ENCODE measurements at regions not wholly inside any gene's neighbourhood (a gene's known extent, or its start where the extent isn't known, plus 50 kb on each side); places are given as distances from the start of the nearest gene placed in this dataset.

DNA sequence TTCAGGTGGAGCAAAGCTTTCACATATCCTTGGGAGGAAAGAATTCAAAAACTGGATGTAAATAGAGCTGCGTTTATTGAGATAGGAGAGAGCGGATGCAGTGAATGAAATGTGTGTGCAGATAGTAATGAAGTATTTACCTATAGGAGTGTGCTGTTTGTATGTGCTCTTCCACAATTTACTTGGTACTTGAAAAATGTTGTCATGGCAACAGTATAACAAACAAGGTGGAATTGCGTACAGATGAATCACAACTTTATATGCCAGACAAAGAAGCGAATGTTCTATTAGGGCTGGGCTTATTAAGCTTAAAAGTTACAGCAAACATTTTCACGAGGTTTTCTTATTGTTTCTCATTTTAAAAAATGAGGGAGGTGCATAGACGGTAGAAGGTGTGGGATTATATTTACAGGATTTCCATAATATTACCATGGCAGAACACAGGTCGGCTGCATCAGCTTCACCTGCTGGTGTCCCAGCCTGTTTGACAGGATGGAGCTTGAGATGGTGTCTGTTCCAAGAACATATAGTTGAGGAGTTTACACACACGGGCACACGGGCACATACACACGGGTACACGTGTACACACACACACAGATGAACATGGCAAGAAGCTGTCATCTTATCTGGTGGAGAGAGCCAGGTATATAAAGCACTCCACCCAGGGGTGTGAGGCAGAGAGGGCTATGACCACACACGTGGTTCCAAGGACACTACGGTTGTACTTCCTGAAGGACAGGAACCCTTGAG lies 155.7 kb downstream of the RMI1 start:
- intact Hi-C loops (cut with DNase I), result no loop called here
- Histone ChIP-seq H3K9me3 (ENCODE audit: control insufficient read depth in 2 of 3, insufficient read depth in 1 of 3, low read length in 3 of 3) (no peaks in the 10 kb centered on the region), H3K36me3 (ENCODE audit: control insufficient read depth in 2 of 3, insufficient read depth in 3 of 3, low read length in 3 of 3) (no peaks in the 10 kb centered on the region), H3K27me3 (ENCODE audit: control insufficient read depth, insufficient read depth, low read length) (no peaks in the 10 kb centered on the region), H3K27ac (ENCODE audit: low read depth in 2 of 2, low read length in 2 of 2) (no peak overlapping the region), H3K9ac (ENCODE audit: low read length in 3 of 3) (no peak overlapping the region), H3K4me3 (ENCODE audit: low read length in 3 of 3) (no peak overlapping the region), H3K4me1 (ENCODE audit: control insufficient read depth in 2 of 3, insufficient read depth in 2 of 3, low read depth in 1 of 3, low read length in 3 of 3) (peaks cover 0 to 3% (median 0%) of the 10 kb centered on the region in 3 donors)
- TF ChIP-seq, protein P1, sequence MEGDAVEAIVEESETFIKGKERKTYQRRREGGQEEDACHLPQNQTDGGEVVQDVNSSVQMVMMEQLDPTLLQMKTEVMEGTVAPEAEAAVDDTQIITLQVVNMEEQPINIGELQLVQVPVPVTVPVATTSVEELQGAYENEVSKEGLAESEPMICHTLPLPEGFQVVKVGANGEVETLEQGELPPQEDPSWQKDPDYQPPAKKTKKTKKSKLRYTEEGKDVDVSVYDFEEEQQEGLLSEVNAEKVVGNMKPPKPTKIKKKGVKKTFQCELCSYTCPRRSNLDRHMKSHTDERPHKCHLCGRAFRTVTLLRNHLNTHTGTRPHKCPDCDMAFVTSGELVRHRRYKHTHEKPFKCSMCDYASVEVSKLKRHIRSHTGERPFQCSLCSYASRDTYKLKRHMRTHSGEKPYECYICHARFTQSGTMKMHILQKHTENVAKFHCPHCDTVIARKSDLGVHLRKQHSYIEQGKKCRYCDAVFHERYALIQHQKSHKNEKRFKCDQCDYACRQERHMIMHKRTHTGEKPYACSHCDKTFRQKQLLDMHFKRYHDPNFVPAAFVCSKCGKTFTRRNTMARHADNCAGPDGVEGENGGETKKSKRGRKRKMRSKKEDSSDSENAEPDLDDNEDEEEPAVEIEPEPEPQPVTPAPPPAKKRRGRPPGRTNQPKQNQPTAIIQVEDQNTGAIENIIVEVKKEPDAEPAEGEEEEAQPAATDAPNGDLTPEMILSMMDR (IDR thresholded peaks at IDR 0.05; ENCODE audit: borderline replicate concordance, extremely low read depth, insufficient read depth), result no peak
- DNase-seq (no peak), FAIRE-seq (no peak)

DNA sequence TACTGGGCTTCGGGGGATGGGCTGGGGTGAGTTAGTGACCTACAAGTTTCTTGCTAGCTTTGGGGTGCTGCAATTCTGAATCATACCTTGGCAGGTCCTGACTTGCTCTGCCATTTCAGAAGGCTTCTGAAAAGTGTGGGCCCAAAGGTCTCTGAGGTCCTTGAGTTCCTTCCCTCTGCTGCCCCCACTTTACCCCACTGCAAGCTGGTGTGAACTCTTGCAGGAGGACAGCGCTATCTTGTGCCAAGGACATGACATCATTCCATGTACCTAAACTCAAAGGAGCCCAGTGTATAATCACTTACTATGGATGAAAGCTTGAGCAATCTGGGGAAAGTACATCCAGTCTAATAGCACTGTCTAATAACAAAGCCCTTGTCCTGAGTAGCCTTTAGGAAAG lies 157.4 kb downstream of the RMI1 start:
- DNase-seq (no peak), FAIRE-seq (no peak)
- Histone ChIP-seq H3K36me3 (ENCODE audit: control insufficient read depth in 2 of 3, insufficient read depth in 3 of 3, low read length in 3 of 3) (no peaks in the 10 kb centered on the region), H3K9ac (ENCODE audit: low read length in 3 of 3) (no peak overlapping the region), H3K27me3 (ENCODE audit: control insufficient read depth, insufficient read depth, low read length) (peaks cover 9% of the 10 kb centered on the region), H3K27ac (ENCODE audit: low read depth in 2 of 2, low read length in 2 of 2) (no peak overlapping the region), H3K9me3 (ENCODE audit: control insufficient read depth in 2 of 3, insufficient read depth in 1 of 3, low read length in 3 of 3) (no peaks in the 10 kb centered on the region), H3K4me1 (ENCODE audit: control insufficient read depth in 2 of 3, insufficient read depth in 2 of 3, low read depth in 1 of 3, low read length in 3 of 3) (peaks cover 0 to 3% (median 0%) of the 10 kb centered on the region in 3 donors), H3K4me3 (ENCODE audit: low read length in 3 of 3) (no peak overlapping the region)
- TF ChIP-seq, protein P1 (IDR thresholded peaks at IDR 0.05; ENCODE audit: borderline replicate concordance, extremely low read depth, insufficient read depth), result no peak
- intact Hi-C loops (cut with DNase I), result no loop called here

DNA sequence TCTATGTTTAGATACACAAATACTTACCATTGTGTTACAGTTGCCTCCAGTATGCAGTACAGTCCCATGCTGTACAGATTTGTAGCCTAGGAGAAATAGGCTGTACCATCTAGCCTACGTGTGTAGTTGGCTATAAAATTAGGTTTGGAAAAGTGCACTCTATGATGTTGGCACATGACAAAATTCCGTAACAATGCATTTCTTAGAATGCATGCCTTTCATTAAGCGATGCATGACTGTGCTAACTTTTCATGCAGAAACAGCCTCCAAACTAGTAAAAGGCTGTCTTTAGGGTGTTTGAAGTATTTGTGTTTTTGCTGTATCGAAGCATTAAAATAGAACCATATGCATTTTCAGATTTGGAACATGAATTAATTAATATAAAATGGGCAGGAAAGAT lies 157.9 kb downstream of the RMI1 start:
- no peak overlapping the region for H3K4me3 ChIP-seq (ENCODE audit: low read length in 3 of 3)
- no peak overlapping the region for H3K27ac ChIP-seq (ENCODE audit: low read depth in 2 of 2, low read length in 2 of 2)
- TF ChIP-seq, protein P1 (IDR thresholded peaks at IDR 0.05; ENCODE audit: borderline replicate concordance, extremely low read depth, insufficient read depth), result no peak
- H3K4me1 ChIP-seq (ENCODE audit: control insufficient read depth in 2 of 3, insufficient read depth in 2 of 3, low read depth in 1 of 3, low read length in 3 of 3), result peaks cover 0 to 3% (median 0%) of the 10 kb centered on the region in 3 donors
- no peaks in the 10 kb centered on the region for H3K36me3 ChIP-seq (ENCODE audit: control insufficient read depth in 2 of 3, insufficient read depth in 3 of 3, low read length in 3 of 3)
- FAIRE-seq, result no peak
- H3K9ac ChIP-seq (ENCODE audit: low read length in 3 of 3), result no peak overlapping the region
- peak in 2 of 5 donors; percentile 44 to 46 for DNase-seq
- peaks cover 9% of the 10 kb centered on the region for H3K27me3 ChIP-seq (ENCODE audit: control insufficient read depth, insufficient read depth, low read length)
- H3K9me3 ChIP-seq (ENCODE audit: control insufficient read depth in 2 of 3, insufficient read depth in 1 of 3, low read length in 3 of 3), result no peaks in the 10 kb centered on the region
- intact Hi-C loops (cut with DNase I), result no loop called here

Data from kidney (tissue), 13 donors.